Activated naive CD4-positive, alpha-beta T cell treated with anti-CD3 and anti-CD28 coated beads, Interleukin-2, amount 50 U/mL, for 24 hours (primary cell): ENCODE measurements at regions not wholly inside any gene's neighbourhood (a gene's known extent, or its start where the extent isn't known, plus 50 kb on each side); places are given as distances from the start of the nearest gene placed in this dataset.
"Not testable (repeated sequence)": the region's sequence is repeated elsewhere in the genome, so short reads cannot be mapped to it uniquely, and the experiment has no call there.

Source experiments
- H3K27ac Mint-ChIP-seq: one replicate; pipeline ENCODE4 v1.8.0; 2021; ENCODE audit warnings: mild to moderate bottlenecking, mixed read lengths
- H3K27me3 Mint-ChIP-seq: one replicate; pipeline ENCODE4 v1.8.0; 2021; ENCODE audit warnings: mixed read lengths
- H3K36me3 Mint-ChIP-seq: one replicate; pipeline ENCODE4 v1.8.0; 2021; ENCODE audit warnings: mixed read lengths
- H3K4me1 Mint-ChIP-seq: one replicate; pipeline ENCODE4 v1.8.0; 2021; ENCODE audit warnings: mixed read lengths
- H3K4me3 Mint-ChIP-seq: one replicate; pipeline ENCODE4 v1.8.0; 2021; ENCODE audit warnings: mild to moderate bottlenecking, mixed read lengths
- H3K9me3 Mint-ChIP-seq: one replicate; pipeline ENCODE4 v1.8.0; 2021; ENCODE audit warnings: mixed read lengths

DNA sequence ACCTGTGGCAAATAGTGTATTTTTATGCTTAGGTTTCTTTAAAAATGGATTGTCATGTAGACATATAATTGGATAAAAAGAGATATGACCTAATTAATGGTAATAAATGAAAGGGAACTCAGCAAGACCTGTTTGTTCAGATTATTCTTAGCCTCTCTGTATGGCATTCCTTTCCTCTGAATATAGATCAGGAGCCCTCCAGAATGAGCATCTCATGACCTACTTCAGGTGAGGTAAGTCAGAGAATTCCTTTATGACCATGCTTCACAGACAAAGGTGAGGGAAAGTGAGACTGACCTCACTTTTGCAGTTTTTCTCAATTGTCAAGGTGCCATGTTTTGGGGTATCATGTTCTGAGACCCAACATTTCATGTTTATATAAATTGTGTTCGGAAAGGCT is 1744.3 kb upstream of the PIK3C3 start:
- no peaks in the 10 kb centered on the region for H3K27me3 Mint-ChIP-seq

DNA sequence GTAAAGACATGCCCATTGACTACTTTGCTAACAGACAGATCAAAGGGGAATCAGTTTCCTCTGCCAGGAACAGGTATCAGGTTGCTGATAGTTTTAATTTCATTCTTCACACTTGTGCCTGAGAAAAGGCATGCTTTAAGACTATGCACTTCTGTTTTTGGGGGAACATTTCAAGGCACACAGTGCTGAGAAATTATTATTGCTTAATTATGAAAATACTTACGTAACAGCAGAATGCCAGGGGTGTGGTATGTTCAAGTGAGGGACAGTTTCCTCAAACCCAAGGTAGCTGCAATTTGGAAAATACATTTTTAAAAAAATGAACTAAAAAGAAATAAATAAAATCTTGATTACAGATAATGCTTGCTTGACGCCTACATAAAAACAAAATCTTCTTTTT is 1746.1 kb upstream of the PIK3C3 start:
- Mint-ChIP-seq H3K4me3 (no peak overlapping the region), H3K4me1 (no peaks in the 10 kb centered on the region)

More for the DNA sequence above, 1744.3 kb upstream of the PIK3C3 start:
- Mint-ChIP-seq H3K4me1 (no peaks in the 10 kb centered on the region), H3K9me3 (no peaks in the 10 kb centered on the region), H3K36me3 (no peaks in the 10 kb centered on the region), H3K4me3 (no peak overlapping the region), H3K27ac (no peak overlapping the region)

DNA sequence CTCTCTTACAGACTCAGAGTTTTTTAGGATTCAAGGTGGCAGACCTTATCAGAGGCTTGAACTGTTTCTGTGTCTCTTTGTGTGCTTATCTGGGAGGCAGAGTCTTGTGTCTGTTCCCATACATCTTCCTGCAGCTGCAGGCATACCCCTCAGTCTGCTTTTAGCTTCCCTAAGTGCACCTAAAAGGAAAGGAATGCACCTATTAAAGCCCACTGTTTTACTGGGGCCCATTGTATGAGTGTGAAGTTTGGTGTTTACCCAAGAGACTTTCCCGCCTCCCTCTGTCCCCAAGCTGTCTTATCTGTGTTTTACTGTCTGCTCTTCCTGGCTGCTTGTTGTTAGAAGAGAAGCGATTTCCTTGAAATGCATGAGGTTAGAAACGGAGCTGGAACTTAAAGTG is 1757.3 kb upstream of the PIK3C3 start:
- no peaks in the 10 kb centered on the region for H3K27me3 Mint-ChIP-seq
- H3K27ac Mint-ChIP-seq = no peak overlapping the region
- no peaks in the 10 kb centered on the region for H3K4me1 Mint-ChIP-seq
- no peaks in the 10 kb centered on the region for H3K36me3 Mint-ChIP-seq
- H3K4me3 Mint-ChIP-seq = no peak overlapping the region
- peaks cover 4% of the 10 kb centered on the region for H3K9me3 Mint-ChIP-seq

More for the DNA sequence above, 1746.1 kb upstream of the PIK3C3 start:
- H3K36me3 Mint-ChIP-seq = no peaks in the 10 kb centered on the region
- no peak overlapping the region for H3K27ac Mint-ChIP-seq
- H3K27me3 Mint-ChIP-seq = no peaks in the 10 kb centered on the region
- no peaks in the 10 kb centered on the region for H3K9me3 Mint-ChIP-seq

DNA sequence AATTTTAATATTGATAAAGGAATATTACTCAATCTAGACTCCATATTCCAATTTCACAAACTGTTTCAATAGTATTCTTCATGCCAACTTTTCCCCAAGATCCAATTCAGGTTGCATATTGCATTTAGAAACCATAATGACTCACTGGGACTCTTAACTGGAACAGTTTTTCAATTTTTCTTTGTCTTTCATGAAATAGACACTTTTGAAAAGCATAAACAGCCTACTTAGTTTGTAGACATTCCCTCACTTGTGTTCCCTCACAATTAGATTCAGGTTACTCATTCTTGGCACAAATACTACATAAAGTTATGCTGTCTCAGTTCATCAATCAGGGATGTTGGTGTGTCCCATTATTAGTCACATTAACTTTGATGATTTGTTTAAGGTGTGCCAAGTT is 1768.4 kb upstream of the PIK3C3 start:
- Mint-ChIP-seq H3K4me3 (no peak overlapping the region), H3K4me1 (no peaks in the 10 kb centered on the region), H3K27ac (no peak overlapping the region), H3K9me3 (no peaks in the 10 kb centered on the region), H3K27me3 (no peaks in the 10 kb centered on the region), H3K36me3 (no peaks in the 10 kb centered on the region)

DNA sequence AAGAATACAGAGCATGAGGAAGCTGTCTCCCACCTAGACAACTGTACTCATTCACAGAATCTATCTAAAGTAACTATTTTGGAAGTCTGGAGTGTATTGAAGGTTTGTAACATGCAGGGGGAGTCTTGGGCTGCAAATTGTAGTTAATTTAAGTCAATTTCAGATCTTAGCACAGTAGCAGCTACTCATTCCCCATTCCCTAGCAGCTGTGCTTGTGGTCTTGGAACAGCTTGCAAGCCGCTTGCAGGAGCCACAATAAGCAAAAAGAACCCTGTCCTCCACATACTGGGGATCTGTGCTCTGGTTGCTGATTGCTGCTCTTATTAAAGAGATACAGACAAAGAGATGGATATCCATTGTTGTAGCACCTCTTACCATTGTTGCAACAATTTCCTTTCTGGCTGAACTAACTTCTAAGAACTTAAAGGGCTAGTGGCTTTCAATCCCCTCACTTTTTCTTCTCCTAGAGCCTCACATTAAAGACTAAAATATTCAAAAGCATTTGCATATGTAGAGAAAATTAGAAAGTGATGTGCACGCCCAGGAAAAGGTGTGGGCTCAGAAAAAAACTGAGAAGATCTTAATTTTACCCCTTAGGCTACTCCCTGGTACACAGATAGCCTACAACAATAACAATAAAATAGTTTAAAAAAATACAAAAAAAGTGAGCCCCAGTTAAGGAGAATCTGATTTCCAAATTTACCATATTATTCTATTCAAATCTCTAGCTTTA is 1775.1 kb upstream of the PIK3C3 start:
- H3K4me1 Mint-ChIP-seq = no peaks in the 10 kb centered on the region
- no peaks in the 10 kb centered on the region for H3K36me3 Mint-ChIP-seq
- no peak overlapping the region for H3K27ac Mint-ChIP-seq
- H3K4me3 Mint-ChIP-seq = no peak overlapping the region
- H3K9me3 Mint-ChIP-seq = peaks cover 10% of the 10 kb centered on the region
- no peaks in the 10 kb centered on the region for H3K27me3 Mint-ChIP-seq

DNA sequence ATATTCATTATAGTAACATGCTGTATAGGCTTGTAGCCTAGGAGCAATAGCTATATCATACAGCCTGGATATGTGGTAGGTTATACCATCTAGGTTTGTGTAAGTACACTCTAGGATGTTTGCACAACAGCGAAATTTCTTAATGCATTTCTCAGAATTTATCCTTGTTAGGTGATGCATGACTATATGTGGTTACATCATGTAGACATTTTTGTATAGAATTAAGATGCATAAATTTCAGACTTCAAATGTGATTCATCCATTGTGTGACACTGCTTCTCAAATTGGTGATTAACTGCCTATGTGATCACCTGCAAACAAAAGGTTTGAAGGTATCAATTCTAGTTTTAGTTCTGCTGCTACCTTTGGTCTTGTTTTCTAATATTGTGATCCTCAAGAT is 1787.0 kb upstream of the PIK3C3 start:
- Mint-ChIP-seq H3K9me3 (peaks cover 6% of the 10 kb centered on the region), H3K27me3 (no peaks in the 10 kb centered on the region), H3K4me1 (no peaks in the 10 kb centered on the region), H3K36me3 (no peaks in the 10 kb centered on the region), H3K4me3 (no peak overlapping the region), H3K27ac (no peak overlapping the region)

DNA sequence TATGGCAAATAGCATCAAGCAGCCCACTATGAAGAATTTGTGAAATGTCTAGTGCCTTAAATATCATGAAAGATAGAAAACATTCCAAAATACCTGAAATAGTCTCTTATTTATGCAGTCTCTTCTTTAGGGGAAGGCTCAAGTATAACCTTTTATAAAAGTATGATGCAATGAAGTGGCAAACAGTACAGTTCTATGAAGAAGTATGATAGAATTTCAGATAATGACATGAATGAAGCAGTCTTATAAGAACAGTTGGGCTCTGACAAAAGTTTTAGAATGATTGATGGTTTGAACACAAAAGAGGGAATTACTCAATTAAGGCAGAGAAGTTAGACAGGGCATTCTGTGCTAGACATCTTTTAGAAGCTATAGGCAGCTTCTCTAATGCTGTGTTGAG is 1791.8 kb upstream of the PIK3C3 start:
- H3K36me3 Mint-ChIP-seq = no peaks in the 10 kb centered on the region
- H3K4me1 Mint-ChIP-seq = no peaks in the 10 kb centered on the region
- no peak overlapping the region for H3K4me3 Mint-ChIP-seq
- H3K27ac Mint-ChIP-seq = no peak overlapping the region
- H3K27me3 Mint-ChIP-seq = no peaks in the 10 kb centered on the region
- H3K9me3 Mint-ChIP-seq = no peaks in the 10 kb centered on the region

DNA sequence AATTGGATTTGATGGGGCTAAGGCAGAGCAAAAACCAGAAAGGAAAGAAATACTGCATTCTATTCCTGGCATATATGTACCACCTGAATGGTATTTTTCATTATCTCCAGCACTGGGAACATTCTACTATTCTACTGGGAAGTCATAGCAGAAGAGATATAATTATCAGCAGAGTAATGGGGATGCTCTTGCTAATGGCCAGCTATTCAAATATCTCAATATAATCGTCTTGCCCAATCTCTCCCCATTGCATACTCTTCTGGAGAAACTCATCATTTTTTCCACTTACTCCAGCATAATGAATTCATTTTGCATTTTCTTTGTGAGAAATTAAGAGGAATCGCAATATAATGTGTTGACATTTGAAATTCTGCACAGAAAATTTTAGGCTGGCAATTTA is 1794.7 kb upstream of the PIK3C3 start:
- H3K27ac Mint-ChIP-seq = no peak overlapping the region
- H3K4me1 Mint-ChIP-seq = no peaks in the 10 kb centered on the region

DNA sequence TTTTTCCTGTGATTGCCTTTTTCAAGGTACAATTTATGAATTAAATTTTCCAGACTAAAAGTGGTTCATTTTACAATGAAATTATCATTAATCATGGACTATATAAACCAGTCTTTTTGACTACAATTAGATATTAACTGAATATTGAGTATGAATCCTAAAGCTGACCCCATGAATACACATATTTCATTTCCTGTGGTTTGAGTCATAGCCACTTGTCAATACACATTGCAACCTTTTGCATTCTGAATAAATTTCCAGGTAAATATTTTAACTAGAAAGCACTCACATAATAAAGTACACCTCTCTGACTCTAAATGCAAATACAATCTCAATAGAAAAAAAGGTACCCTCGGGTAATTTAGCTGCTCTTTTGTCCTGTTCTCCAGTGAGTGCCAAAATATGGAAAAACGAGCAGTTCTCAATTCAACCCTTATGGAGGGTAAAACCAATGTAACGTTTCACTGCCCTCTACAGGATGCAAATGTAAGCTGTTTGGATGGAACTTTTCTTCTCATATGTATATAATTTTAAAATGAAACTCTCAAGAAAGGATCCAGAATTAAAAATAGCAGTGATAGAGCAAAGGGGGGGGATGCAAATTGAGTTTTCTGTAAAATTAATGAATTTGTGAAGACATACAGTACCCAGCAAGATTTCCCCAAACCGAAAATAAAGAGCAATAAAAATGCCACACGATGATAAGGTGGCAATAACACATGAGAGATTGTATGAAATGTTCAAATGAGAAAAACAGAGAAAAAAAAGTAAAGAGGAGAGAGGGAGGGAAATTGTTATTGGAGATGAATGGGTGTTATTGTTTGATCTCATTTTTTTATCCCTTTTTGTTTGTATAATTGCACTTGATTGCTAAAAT is 1795.7 kb upstream of the PIK3C3 start:
- H3K27ac Mint-ChIP-seq = no peak overlapping the region
- H3K4me1 Mint-ChIP-seq = no peaks in the 10 kb centered on the region
- no peaks in the 10 kb centered on the region for H3K36me3 Mint-ChIP-seq
- H3K4me3 Mint-ChIP-seq = no peak overlapping the region
- H3K9me3 Mint-ChIP-seq = no peaks in the 10 kb centered on the region
- H3K27me3 Mint-ChIP-seq = no peaks in the 10 kb centered on the region

More for the DNA sequence above, 1794.7 kb upstream of the PIK3C3 start:
- Mint-ChIP-seq H3K36me3 (no peaks in the 10 kb centered on the region), H3K4me3 (no peak overlapping the region), H3K27me3 (no peaks in the 10 kb centered on the region), H3K9me3 (no peaks in the 10 kb centered on the region)

DNA sequence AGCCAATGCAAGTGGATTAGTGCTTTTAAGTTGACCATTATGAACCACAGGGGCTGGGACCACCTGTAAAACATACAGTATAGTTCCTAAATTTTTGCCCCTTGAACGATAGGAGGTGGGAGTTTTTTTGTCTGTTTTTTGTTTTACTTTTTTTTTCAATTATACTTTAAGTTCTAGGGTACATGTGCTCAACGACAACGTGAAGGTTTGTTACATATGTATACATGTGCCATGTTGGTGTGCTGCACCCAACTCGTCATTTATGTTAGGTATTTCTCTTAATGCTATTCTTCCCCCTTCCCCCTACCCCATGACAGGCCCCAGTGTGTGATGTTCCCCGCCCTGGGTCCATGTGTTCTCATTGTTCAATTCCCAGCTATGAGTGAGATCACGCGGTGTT is 1797.9 kb upstream of the PIK3C3 start:
- H3K27ac Mint-ChIP-seq = no peak overlapping the region
- H3K9me3 Mint-ChIP-seq = no peaks in the 10 kb centered on the region
- H3K27me3 Mint-ChIP-seq = no peaks in the 10 kb centered on the region
- no peaks in the 10 kb centered on the region for H3K4me1 Mint-ChIP-seq
- no peak overlapping the region for H3K4me3 Mint-ChIP-seq
- H3K36me3 Mint-ChIP-seq = no peaks in the 10 kb centered on the region

DNA sequence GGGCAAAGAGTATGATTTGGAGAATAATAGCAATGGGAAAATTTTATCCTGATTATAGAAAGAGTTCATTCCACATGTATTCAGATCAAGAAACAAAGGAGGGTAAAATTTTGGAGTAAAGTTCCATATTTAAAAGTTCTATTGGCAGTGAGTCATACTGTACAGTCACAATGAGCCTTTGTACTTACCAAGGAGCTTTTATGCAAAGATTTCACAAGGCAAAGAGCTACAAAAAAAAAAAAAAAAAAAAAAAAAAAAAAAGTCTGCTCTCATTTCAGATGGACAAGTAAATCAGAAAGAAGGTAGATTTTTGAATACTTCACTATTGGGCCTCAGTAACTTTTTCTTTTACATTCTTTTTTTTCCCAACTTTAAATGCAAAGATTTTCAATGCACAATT is 1802.2 kb upstream of the PIK3C3 start:
- H3K9me3 Mint-ChIP-seq = peaks cover 10% of the 10 kb centered on the region
- H3K27me3 Mint-ChIP-seq = no peaks in the 10 kb centered on the region
- H3K27ac Mint-ChIP-seq = no peak overlapping the region
- H3K36me3 Mint-ChIP-seq = no peaks in the 10 kb centered on the region
- H3K4me3 Mint-ChIP-seq = no peak overlapping the region
- no peaks in the 10 kb centered on the region for H3K4me1 Mint-ChIP-seq

DNA sequence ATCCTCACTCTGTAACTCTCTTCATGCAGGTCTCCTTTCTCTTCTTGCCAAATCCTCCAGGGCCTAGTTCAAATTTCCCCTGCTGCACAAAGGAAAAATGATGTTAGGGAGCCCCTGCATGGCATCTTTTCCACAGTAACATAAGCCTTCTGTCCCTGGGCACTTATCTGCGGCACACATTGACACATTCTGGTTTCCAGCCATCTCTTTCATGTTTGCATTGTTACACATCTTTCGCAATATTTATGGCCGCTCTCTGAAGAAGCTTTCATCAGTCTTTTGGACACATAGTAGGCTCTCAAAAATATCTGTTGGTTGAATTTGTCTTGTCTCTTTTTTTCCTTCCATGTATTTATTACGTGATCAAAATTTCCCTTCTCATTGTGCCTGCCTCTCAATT is 1806.1 kb upstream of the PIK3C3 start:
- Mint-ChIP-seq H3K36me3 (no peaks in the 10 kb centered on the region), H3K27ac (no peak overlapping the region), H3K27me3 (no peaks in the 10 kb centered on the region), H3K4me1 (no peaks in the 10 kb centered on the region), H3K4me3 (no peak overlapping the region), H3K9me3 (peaks cover 14% of the 10 kb centered on the region)

DNA sequence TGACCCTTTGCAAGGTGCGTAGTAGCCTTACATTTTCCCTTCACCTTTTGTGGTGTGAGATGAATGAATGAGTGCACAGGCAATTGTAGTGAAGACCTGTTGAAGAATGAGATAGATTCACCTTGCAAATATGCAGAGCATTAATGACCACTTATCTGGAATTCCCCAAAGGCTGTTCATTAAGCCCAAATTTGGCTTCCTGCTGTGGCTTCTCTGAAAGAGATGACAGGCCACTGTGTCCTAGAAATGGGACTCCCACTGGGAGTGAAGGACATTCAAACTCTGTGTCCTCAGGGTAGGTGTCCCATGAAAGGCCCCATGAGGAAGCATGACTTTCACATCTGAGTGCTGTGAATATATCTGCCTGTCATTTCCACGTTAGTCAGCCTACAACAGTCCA is 1821.8 kb upstream of the PIK3C3 start:
- Mint-ChIP-seq H3K36me3 (no peaks in the 10 kb centered on the region), H3K9me3 (peaks cover 12% of the 10 kb centered on the region), H3K4me1 (no peaks in the 10 kb centered on the region), H3K4me3 (no peak overlapping the region), H3K27me3 (no peaks in the 10 kb centered on the region), H3K27ac (no peak overlapping the region)

DNA sequence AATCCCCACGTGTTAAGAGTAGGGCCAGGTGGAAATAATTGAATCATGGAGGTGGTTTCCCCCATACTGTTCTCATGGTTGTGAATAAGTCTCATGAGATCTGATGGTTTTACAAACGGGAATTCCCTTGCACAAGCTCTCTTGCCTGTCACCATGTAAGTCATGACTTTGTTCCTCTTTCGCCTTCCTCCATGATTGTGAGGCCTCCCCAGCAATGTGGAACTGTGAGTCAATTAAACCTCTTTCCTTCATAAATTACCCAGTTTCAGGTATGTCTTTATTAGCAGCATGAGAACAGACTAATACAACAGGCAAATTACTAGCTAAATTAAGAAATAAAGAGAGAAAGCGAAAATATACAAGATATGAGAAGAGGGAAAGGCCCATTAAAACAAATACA is 1822.6 kb upstream of the PIK3C3 start:
- not testable (repeated sequence) for H3K4me1 Mint-ChIP-seq, H3K4me3 Mint-ChIP-seq, H3K27ac Mint-ChIP-seq, H3K27me3 Mint-ChIP-seq, H3K36me3 Mint-ChIP-seq
- peaks cover 18% of the 10 kb centered on the region for H3K9me3 Mint-ChIP-seq

DNA sequence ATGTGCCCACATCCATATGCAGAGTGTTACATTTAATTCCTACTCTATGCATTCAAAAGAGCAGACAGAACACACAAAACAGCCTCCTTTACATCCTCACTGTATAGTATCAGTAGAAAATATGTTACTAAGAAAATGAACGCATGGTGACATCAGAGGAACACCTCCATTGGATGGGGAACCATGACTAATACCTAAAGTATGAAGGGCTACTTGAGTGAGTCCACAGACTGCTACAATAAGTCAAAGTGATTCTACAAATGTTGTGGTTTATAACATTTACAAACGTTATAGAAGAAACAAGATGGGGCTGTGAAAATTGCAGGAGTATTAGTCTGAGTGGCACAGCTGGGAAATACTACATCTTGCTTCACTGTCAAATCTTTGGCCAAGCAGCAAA is 1830.9 kb upstream of the PIK3C3 start:
- Mint-ChIP-seq H3K4me1 (no peaks in the 10 kb centered on the region), H3K27ac (no peak overlapping the region), H3K4me3 (no peak overlapping the region), H3K27me3 (no peaks in the 10 kb centered on the region), H3K9me3 (peaks cover 23% of the 10 kb centered on the region), H3K36me3 (no peaks in the 10 kb centered on the region)

DNA sequence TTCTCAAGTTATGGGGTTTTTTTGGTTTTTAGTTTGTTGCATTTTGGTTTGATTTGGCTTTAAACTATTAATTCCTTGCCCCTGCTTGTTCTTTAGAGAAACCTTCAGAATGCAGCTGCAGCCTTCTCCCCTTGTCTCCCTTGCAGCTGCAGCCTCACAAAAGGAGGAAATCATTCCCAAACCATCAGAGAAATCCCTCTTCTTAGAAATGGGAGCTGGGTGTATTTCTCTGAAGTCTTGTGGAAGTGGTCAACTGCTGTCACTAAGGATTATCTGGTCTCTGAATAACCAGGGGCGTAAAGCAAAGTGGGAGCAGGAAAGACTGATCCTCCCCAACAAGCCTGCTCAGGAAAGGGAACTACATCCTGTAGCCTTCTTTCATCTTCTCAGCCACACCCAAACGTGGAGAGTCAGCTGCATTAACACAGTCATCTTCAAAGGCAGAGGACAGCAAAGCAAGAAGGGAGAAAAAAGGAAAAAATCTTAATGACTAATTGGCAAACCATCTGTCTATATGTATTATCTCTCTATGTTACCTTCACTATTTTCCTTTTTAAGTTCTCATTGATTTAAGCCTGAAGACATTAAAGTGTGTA is 1834.1 kb upstream of the PIK3C3 start:
- Mint-ChIP-seq H3K27me3 (no peaks in the 10 kb centered on the region), H3K4me3 (no peak overlapping the region), H3K4me1 (no peaks in the 10 kb centered on the region), H3K27ac (no peak overlapping the region), H3K9me3 (peaks cover 15% of the 10 kb centered on the region), H3K36me3 (no peaks in the 10 kb centered on the region)
